RWPE2 (cell line): ENCODE measurements at regions not wholly inside any gene's neighbourhood (a gene's known extent, or its start where the extent isn't known, plus 50 kb on each side); places are given as distances from the start of the nearest gene placed in this dataset.

Experiments
- ATAC-seq: fragments of 200-7000 bp; cut with Tn5 transposase; 3 replicates; pipeline ENCODE4 v1.9.1; 2021; ENCODE audit warnings: low read depth
- DNase-seq: peaks from one replicate; pipeline ENCODE4 v3.0.0-alpha.2; 2020; ENCODE audit warnings: low spot score
- H3K27ac ChIP-seq: fragments of 450-650 bp; 2 replicates; pipeline ENCODE4 v1.5.1; 2017; ENCODE audit warnings: mild to moderate bottlenecking; ENCODE audit not compliant: poor library complexity, severe bottlenecking
- H3K27me3 ChIP-seq: fragments of 250-450 bp; sonication (Bioruptor Pico); 2 replicates; pipeline ENCODE4 v1.5.1; 2021; ENCODE audit warnings: mild to moderate bottlenecking, moderate library complexity; ENCODE audit not compliant: insufficient read depth, poor library complexity, severe bottlenecking
- H3K36me3 ChIP-seq: fragments of 250-450 bp; sonication (Bioruptor Pico); 2 replicates; pipeline ENCODE4 v1.5.1; 2020; ENCODE audit warnings: low read depth, mild to moderate bottlenecking, moderate library complexity
- H3K4me1 ChIP-seq: fragments of 250-450 bp; sonication (Bioruptor Pico); 2 replicates; pipeline ENCODE4 v1.5.1; 2021; ENCODE audit warnings: mild to moderate bottlenecking, moderate library complexity; ENCODE audit not compliant: insufficient read depth, poor library complexity, severe bottlenecking
- H3K4me3 ChIP-seq: fragments of 250-450 bp; sonication (Bioruptor Pico); 2 replicates; pipeline ENCODE4 v1.5.1; 2021; ENCODE audit warnings: mild to moderate bottlenecking, moderate library complexity; ENCODE audit not compliant: severe bottlenecking
- H3K9me3 ChIP-seq: fragments of 250-450 bp; sonication (Bioruptor Pico); 2 replicates; pipeline ENCODE4 v1.5.1; 2021; ENCODE audit warnings: mild to moderate bottlenecking, moderate library complexity; ENCODE audit not compliant: severe bottlenecking
- CTCF ChIP-seq: fragments of 450-650 bp; IDR thresholded peaks from one replicate; pipeline ENCODE4 v1.5.1; 2017; ENCODE audit warnings: mild to moderate bottlenecking, moderate library complexity; ENCODE audit not compliant: poor library complexity, severe bottlenecking

DNA sequence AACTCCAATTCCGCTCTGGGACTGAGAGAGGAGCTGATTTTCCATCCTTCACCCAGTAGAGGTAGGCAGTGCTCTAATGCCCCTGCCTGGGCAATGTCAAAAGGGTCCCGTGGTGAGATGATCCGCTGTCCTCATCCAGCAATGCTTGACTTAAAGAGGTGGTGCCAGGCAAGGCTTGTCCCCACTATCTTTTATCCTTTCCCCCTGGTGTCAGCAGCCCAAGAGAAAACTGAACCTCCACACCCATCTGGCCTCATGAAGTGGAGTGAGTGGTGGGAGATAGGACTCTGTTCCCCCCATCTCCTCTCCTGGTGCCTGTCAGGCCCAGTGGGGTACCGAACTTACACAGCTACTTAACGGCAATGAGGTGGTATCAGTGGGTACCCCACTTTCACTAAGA is 107.1 kb downstream of the ABHD5 start:
- no peak overlapping the region for H3K4me3 ChIP-seq
- H3K4me1 ChIP-seq, result peaks cover 21% of the 10 kb centered on the region
- H3K27me3 ChIP-seq, result no peaks in the 10 kb centered on the region
- no peak overlapping the region for H3K27ac ChIP-seq
- DNase-seq (no peak), ATAC-seq (no peak)
- TF ChIP-seq CTCF, result no peak
- no peaks in the 10 kb centered on the region for H3K9me3 ChIP-seq
- H3K36me3 ChIP-seq, result no peaks in the 10 kb centered on the region

DNA sequence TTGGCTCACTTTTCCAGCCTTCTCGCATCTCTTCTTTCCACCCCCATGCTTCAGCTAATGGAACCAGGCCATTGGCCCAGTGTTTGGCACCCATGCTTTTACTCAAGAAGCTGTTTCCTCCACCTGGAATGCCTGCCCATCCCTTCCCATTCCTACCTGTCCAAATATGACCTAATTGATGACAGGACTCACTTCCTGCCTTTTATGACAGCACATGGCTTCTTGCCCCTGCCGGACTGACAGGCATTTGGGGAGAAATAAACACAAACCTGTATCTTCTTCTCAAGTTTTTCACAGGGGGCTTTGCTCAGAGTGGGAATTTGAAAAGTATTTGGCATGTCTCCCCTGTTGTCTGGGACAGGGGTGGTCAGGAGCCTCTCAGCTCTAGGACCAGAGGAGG is 120.1 kb downstream of the ABHD5 start:
- peak; percentile 53; the same call in 2 of the 3 replicates for ATAC-seq
- no peaks in the 10 kb centered on the region for H3K36me3 ChIP-seq
- no peak for TF ChIP-seq CTCF
- no peak for DNase-seq
- no peak overlapping the region for H3K4me3 ChIP-seq
- no peaks in the 10 kb centered on the region for H3K4me1 ChIP-seq
- no peaks in the 10 kb centered on the region for H3K27me3 ChIP-seq
- H3K27ac ChIP-seq, result no peak overlapping the region
- no peaks in the 10 kb centered on the region for H3K9me3 ChIP-seq

GRCh38 chr3:43814461-43814860 is 123.7 kb downstream of the ABHD5 start:
- no peak overlapping the region for H3K27ac ChIP-seq
- ATAC-seq (no peak), DNase-seq (no peak)
- no peak overlapping the region for H3K4me3 ChIP-seq
- H3K27me3 ChIP-seq, result no peaks in the 10 kb centered on the region
- H3K36me3 ChIP-seq, result no peaks in the 10 kb centered on the region
- no peak for TF ChIP-seq CTCF
- no peaks in the 10 kb centered on the region for H3K9me3 ChIP-seq
- no peaks in the 10 kb centered on the region for H3K4me1 ChIP-seq

DNA sequence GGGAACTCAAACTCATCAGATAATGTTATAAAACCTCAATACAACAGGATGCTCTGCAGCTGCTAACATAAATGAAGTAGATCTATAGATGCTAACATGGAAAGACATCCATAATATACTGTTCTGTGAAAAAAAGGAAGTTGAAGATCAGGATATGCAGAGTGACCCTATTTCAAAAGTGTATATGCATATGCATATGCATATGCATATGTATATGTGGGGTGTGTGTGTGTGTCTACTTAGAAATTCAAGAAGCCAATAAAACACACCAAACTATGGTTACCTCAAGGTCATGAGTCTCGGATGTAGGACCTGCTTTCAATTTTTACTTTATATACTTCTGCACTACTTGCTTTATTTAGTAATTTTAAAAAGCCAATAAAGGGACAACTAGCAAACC is 125.6 kb downstream of the ABHD5 start:
- H3K9me3 ChIP-seq, result no peaks in the 10 kb centered on the region
- no peak overlapping the region for H3K27ac ChIP-seq
- no peak for DNase-seq
- H3K27me3 ChIP-seq, result no peaks in the 10 kb centered on the region
- no peak for ATAC-seq
- no peaks in the 10 kb centered on the region for H3K4me1 ChIP-seq
- no peaks in the 10 kb centered on the region for H3K36me3 ChIP-seq
- no peak for TF ChIP-seq CTCF
- no peak overlapping the region for H3K4me3 ChIP-seq

- ATAC-seq (no peak), DNase-seq (no peak)
- Histone ChIP-seq H3K27ac (no peak overlapping the region), H3K9me3 (no peaks in the 10 kb centered on the region), H3K27me3 (no peaks in the 10 kb centered on the region), H3K4me1 (no peaks in the 10 kb centered on the region), H3K4me3 (no peak overlapping the region), H3K36me3 (no peaks in the 10 kb centered on the region)
- TF ChIP-seq CTCF, result no peak
These were observed 126.3 kb downstream of the ABHD5 start for GRCh38 chr3:43817064-43817463.
